Right ventricle myocardium inferior (tissue), 1 donor: ENCODE measurements at regions not wholly inside any gene's neighbourhood (a gene's known extent, or its start where the extent isn't known, plus 50 kb on each side); places are given as distances from the start of the nearest gene placed in this dataset.
"Not testable (repeated sequence)": the region's sequence is repeated elsewhere in the genome, so short reads cannot be mapped to it uniquely, and the experiment has no call there.

Source experiments
- ATAC-seq: fragments of 200-7000 bp; cut with Tn5 transposase; one replicate; pipeline ENCODE4 v1.9.1; 2020; ENCODE audit warnings: mild to moderate bottlenecking, moderate library complexity
- DNase-seq: peaks from one replicate; pipeline ENCODE4 v3.0.0; 2021; ENCODE audit errors: missing footprints
- intact Hi-C: fragments of 100-400 bp; cut with DNase I; formaldehyde crosslinking; loops from one replicate; pipeline ENCODE4 v1.11.0; 2022
- donor health status: DM: no; HTN: yes; CAD: no; lungs with severe emphysema.

DNA sequence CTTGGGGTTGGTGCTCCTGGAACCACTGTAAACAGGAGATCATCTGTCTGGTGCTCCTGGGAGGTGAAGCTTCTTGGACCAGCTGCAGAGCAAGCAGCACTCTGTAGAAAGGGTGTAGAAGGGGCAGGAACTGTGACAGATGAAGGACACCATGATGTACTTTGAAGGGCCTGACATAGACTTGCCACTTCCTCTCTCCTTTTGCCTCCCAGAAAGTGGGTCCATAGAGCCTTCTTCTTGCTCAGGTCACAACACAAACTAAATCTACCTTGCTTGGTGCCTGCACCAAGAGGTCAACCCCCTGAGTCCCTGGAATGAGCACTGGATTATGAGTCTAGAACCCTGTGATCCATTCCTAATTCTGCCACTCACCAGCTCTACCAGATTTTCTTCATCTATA is 176.1 kb upstream of the HES1 start:
- intact Hi-C loops, result no loop called here
- ATAC-seq, result no peak
- no peak for DNase-seq

DNA sequence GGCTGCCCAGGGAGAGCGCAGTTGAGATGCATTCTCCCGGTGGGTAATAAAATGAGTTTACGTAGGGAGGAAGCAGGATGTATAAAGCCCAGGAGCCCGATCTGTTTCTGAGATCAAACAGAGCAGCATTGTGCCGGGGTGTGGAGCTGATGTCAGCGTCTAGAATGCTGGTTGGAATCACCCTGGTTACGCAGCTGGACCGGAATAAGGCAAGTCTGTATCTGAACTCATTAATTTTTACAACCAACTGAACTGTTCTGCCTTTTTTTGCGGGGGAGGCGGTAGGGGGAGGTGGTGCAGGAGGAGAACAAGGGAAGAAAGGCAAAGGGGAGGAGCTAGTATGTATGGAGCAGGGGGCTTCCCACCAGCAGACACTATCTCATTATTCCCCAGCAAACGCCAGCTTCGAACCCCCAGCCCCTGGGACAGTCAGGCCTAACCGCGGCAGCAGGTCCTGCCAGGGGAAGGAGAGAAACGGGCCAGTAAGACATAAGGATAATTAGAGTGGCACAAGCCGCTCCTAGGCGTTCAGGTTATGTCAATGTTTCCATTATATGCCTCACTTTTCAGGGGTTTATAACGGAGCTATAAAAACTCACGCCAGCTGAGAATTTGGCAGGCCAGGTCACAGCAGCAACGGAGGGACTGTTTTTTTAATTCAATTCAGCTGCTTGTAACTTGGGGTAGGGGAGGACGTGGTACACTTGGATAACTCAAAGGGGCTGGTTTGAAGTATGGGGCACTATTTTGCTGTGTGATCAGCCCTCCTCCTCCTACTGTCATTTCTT is 175.3 kb upstream of the HES1 start:
- ATAC-seq, result peak; percentile 74
- intact Hi-C loops, result no loop called here
- no peak for DNase-seq

DNA sequence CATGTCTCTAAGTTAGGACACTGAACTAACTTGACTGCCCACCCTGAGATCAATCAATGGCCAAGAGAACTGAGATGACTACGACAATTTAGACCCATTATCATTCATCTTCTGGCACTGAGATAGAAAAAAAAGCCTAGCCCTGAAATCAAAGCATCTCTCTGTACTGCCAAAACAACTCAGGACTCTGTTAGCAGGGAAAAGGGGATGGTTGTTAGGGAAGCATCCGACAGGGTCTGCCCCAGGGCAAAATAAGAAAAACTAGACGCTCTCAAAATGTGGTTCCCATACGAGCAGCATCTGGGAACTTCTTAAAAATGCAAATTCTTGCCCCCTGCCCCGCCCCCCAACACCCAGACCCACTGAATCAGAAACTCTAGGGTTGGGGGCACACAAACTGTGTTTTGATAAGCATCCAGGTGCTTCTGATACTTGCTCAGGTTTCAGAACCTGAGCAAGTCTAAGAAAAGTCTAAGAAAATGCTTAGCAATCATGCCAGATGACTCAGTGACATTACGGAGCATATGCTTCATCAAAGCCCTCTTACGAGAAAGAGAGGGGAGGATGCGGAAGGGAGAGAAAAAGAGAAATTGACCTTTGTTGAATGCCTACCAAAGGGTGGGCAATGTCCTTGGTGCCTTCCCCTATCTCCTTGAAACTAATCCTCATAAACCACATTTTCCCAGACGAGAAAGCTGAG is 172.8 kb upstream of the HES1 start:
- ATAC-seq (no peak), DNase-seq (no peak)
- intact Hi-C loops, result no loop called here

DNA sequence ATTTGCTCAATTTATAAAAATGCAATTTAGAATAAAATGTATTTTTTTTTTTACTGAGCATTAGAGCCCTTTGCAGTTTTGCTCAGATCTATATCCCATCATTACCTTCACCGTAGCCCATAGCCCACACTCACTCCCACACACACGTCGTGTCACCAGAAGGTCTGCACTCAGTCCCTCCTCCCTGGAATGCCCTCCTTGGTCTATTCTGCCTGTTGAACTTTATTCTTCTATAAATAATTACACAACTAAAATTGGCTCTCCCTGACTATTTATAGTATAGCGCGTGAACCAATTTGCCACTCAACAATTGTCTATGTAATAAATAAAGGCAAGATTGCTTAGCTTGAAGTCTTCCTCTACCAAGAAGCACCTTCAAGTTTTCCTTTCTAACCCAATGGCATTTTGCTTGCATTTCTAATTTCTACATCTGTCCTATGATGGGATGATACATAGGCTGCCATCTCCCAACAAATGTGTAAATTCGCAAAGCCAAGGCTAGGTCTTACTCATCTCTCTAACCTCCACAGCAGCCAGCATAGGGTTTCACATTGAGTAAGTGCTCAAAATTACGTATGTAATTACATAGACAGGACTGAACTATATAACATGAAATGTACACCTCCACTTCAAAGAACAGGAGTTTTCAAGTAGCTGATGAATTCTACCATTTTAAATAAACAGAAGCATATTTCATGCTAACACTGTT is 172.0 kb upstream of the HES1 start:
- intact Hi-C loops, result no loop called here
- ATAC-seq (peak; percentile 59), DNase-seq (no peak)

DNA sequence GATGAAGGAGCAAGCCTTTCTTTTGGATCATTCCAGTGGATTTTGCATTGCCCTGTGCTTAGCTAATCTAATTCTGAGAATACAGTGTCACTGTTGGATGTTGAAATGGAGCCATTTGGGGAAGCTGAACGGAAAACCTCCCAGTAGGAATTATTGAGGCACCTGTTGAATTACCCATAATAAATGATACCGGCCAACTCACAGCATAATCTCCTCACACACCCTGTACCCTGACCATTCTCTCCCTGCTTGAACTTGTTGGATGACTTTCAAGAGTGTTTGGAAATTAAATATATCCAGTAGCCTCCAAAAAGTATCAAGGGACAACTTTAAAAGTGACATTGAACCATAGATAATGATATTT is 171.4 kb upstream of the HES1 start:
- intact Hi-C loops, result no loop called here

DNA sequence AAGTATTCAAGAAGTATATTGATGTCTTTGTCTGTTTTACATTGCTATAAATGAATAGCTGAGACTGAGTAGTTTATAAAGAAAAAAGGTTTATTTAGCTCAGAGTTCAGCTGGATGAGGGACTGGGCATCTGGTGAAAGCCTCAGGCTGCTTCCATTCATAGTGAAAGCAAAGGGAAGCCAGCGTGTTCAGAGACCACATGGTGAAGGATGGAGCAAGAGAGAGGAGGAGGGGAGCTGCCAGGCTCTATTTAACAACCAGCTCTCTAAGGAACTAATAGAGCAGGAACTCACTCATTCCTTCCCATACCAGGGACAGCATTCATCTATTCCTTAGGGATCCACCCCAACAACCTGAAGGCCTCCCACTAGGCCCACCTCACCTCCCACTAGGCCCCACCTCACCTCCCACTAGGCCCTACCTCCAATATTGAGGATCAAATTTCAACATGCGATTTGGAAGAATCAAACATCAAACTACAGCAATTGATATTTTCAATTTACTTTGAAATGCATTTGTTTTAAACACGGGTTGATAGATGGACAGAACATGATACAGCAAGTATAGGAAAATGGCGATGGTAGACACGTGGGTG is 167.5 kb upstream of the HES1 start:
- no peak for ATAC-seq
- intact Hi-C loops, result no loop called here
- no peak for DNase-seq

More for the DNA sequence above, 171.4 kb upstream of the HES1 start:
- DNase-seq, result no peak
- ATAC-seq, result no peak

DNA sequence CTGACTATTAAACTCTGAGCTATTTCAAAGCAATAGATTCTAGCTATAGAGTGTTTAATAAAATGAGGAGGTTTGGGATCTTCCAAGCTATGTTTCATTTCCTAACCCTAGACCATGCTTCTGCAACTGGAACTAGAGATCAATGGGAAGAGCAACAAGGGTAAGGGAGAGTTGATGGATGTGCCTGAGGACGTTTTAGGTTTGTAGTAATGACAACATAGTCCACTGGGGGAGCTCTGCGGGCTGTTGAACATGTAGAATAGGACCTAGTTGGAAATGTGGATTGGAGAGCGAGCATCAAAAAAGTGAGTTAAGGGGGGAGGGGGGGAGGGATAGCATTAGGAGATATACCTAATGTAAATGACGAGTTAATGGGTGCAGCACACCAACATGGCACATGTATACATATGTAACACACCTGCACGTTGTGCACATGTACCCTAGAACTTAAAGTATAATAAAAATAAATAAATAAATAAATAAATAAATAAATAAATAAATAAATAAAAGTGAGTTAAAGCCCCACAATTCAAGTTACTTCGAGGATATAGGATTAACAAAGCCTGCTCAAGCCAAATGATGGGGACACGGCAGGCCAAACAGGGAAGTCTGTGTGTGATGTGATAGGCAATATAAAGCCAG is 165.7 kb upstream of the HES1 start:
- intact Hi-C loops, result loop anchor here (5.0 kb wide), 2 partner anchors 168 to 183 kb away; no protein-coding TSS in a partner anchor
- ATAC-seq, result peak; percentile 57
- DNase-seq, result not testable (repeated sequence)

DNA sequence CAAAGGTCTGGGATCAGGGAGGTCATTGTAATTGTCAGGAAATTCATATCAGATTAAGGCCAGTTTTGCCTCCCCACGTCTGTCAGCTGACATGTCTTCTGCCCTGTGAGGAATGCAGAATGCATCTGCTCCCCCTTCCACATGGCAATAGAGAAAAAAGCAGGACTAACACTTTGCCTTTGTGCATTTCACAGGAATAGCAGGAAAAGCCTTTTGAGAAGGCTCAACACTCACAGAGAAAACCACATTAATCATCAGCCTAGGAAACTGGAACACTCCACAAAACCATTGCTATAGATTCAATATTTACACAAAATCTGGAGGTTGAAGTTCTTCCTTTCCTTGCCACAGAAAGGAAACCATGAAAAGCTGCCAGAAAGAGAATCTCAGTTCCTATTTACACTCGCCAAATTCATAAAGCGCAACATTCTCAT is 165.2 kb upstream of the HES1 start:
- intact Hi-C loops, result loop anchor here (5.0 kb wide), 2 partner anchors 168 to 183 kb away; no protein-coding TSS in a partner anchor
- ATAC-seq, result no peak
- DNase-seq, result no peak

DNA sequence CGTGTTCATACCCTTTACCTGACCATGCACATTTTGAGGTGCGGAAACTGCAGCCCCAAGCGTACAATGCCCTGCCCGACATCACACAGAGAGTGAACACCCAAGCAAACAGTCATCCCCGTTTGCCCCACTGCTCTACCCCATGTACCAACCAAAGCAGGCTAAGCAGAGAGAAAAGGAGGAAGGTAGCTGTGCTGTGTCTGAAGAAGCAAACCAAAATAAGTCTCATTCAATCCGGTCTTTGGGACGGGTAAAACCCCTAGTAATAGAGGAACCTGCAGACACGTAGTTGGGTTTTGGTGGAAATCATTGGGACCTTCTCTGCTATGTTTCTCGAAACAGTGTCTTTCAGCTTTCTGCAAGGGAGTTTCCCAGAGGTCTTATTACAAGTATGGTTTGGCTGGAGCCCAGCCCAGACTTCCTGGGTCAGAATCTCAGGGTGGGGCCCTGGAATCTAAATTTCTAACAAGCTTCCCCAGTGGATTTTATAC is 164.6 kb upstream of the HES1 start:
- DNase-seq (no peak), ATAC-seq (no peak)
- intact Hi-C loops, result loop anchor here (5.0 kb wide), 2 partner anchors 169 to 184 kb away; no protein-coding TSS in a partner anchor

DNA sequence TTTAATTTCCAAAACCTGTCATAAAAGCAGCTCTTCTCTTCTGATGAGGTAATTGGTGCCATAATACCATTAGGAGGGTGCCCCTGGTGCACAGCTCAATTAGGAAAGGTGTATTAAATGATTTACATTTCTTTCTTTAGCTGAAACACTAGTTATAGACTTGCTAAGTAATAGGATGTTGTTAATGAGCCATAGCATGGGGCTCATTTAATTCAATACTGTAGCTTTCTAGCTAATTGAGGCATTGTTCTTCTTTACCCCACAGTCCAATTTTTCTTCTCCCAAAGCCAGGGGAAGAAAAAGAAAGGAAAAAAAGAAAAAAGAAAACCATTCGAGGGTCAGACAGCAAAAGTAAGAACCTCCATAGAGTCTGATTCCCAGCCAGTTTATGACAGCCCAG is 164.0 kb upstream of the HES1 start:
- intact Hi-C loops, result loop anchor here (5.0 kb wide), 2 partner anchors 170 to 185 kb away; no protein-coding TSS in a partner anchor
- ATAC-seq (no peak), DNase-seq (no peak)

DNA sequence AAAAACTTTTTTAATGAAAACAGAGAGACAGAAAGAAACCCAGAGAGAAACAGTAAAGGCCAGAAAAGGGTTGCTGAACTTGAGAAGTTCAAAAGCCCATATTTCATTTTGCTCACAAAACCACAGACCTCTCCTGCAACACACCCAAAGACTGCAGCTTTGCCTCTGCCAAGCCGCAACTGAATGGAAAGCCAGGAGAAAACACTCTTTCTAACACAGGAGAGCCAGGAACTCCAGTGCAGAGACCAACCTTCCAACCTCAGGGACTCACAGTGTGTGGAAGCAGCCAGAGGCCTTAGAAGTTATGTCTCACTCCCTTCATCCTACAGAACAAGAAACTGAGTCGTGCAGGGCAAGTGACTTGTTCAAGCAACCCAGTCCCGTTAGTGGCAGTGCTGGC is 163.1 kb upstream of the HES1 start:
- no peak for DNase-seq
- intact Hi-C loops, result loop anchor here (5.0 kb wide), 2 partner anchors 171 to 186 kb away; no protein-coding TSS in a partner anchor
- ATAC-seq, result no peak

DNA sequence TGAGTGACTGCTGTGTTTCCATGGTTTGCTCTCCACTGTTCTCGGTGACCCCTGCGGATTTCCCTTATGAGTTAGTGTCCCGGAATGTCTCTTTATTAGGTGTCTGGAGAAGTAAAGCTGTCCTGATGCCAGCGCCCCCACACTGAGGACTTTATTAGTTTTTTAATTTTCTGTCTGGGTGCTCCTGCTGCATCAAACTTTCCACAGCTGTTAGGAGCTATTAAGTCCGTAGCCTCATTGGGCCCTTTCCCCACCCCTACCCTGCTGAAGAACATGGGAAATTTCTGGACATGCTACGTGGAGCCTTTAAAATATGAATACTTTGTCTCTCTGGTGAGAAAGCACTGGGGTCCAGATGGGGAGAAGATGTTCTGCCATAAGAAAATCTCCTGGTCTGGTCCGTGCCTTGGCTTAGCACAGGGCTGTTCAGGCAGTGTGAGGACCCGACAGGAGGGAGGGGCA is 161.7 kb upstream of the HES1 start:
- DNase-seq, result no peak
- intact Hi-C loops, result loop anchor here (5.0 kb wide), 2 partner anchors 172 to 187 kb away; no protein-coding TSS in a partner anchor
- no peak for ATAC-seq

DNA sequence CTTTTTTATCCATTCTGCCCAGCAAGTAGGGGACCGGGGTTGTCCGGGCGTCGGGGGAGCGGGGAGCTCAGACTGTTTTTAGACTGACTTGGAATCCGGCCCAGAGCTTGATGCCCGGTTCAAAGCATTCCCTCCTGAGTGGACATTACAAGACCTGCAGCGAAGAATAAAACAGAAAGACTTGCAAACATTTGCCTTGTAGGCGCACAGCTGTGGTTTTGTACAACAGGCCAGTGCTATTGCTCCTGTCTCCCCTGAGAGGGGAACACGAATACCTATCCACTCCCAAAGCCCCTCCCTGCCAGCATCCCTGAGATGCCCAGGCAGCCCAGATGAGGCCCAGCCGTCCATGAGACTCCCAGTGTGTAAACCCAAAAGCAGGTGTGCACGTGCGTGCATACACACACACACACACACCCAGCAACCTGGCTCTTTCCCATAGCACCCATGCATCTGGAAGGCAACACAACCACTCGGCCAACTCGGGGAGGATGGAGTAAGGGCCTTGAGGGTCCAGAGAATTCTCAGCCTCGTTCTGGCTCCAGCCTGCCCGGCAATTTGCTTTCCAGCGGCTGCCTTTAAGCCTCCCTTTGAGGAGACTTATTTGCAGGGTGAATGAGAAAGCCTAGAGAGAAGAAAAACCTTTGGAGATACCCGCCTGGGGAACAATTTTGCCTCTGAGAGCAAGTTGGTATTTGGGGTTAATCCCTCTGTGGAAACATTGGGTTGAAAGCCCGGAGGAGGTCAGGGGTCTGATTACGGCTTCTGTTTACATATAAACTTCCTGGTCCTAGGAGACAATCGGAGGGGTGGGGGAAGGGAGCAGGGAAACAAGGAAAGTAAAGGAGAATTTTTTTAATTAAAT is 161.0 kb upstream of the HES1 start:
- DNase-seq (no peak), ATAC-seq (no peak)
- intact Hi-C loops, result loop anchor here (5.0 kb wide), 2 partner anchors 173 to 188 kb away; no protein-coding TSS in a partner anchor

DNA sequence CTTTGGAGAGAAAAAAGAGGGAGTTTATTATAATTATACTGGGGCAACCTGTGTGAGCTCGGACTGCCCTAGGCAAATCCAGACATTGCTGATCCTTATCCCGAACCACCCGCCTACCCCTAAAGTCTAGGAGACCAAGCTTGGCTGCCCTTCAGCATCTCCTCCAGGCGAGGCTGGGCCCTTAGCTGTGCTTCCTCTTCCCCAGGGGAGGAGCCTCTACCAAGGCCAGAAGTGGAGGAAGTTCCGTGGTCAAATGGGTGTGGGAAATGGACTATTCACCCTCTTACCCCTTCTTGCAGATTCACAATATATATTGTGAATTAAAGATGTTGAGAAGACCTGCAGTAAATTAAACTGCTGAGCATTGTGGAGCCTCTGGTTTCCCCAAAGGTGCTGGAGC is 158.3 kb upstream of the HES1 start:
- DNase-seq (no peak), ATAC-seq (no peak)
- intact Hi-C loops, result no loop called here

DNA sequence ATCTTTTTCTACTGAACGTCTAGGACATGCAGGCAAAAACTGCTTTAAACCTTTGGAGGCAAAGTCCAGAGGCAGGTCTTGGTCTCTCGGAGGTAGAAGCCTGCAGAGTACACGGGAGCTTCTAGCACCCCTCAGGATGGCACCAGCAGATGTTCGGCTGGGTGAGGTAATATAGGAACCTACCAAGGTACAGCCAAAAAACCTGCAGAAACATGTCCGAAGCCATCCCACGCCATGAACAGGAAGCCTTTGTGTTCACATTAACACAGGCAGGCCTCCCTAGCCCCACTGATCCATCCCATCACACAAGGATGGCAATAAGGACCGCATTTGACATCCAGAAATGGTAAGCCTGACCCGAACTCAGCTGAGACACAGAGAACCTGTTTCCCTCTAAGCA is 157.9 kb upstream of the HES1 start:
- DNase-seq, result no peak
- intact Hi-C loops, result no loop called here
- ATAC-seq, result no peak

DNA sequence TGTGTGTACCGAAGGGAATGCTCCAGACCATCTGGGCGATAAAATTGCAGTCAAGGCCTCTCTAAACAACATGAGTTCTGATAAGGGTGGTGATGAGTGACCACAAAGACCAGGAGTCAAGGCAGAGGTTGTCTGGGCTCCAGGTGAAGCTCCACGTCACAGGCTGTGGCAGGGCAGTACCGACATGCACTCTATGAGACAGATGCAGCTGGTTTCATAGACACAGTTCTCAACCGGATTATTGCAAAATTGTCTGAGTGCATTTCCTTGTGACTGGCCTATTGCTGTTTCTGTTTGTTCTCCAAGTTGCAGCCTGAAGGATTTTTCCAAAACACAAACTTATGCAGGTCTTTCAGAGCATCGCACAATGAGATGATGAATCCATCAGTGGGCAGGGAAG is 157.5 kb upstream of the HES1 start:
- ATAC-seq (no peak), DNase-seq (no peak)
- intact Hi-C loops, result no loop called here

DNA sequence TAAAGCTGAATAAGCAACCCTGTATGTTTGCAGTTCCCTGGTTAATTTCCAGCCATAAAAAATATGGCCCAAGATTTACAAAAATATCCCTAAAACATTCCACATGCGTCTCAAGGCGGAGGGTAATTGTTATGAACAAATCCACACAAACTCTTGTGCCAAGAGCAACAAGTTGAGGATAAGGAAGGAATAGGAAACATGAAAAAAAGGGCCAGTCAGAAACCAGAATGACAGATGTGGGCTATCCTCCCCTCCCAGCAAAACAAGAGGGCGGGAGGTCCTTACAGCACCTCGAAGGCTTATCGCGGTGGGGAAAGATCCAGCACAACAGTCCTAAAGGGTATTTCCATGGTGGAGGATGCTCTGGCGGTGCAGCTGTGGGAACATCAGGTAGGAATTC is 155.6 kb upstream of the HES1 start:
- intact Hi-C loops, result loop anchor here (5.0 kb wide), 1 partner anchor 157 kb away; the partner anchor contains the start of gene HES1
- ATAC-seq (peak; percentile 33), DNase-seq (no peak)
